HG03175 (cell line): ENCODE measurements at regions not wholly inside any gene's neighbourhood (a gene's known extent, or its start where the extent isn't known, plus 50 kb on each side); places are given as distances from the start of the nearest gene placed in this dataset.
"Not testable (repeated sequence)": the region's sequence is repeated elsewhere in the genome, so short reads cannot be mapped to it uniquely, and the experiment has no call there.

Experiments
- ATAC-seq: cut with Tn5 transposase; IDR thresholded peaks from one replicate; pipeline ENCODE4 v1.9.1; 2021; ENCODE audit warnings: mild to moderate bottlenecking, moderate library complexity; ENCODE audit not compliant: unreplicated experiment

DNA sequence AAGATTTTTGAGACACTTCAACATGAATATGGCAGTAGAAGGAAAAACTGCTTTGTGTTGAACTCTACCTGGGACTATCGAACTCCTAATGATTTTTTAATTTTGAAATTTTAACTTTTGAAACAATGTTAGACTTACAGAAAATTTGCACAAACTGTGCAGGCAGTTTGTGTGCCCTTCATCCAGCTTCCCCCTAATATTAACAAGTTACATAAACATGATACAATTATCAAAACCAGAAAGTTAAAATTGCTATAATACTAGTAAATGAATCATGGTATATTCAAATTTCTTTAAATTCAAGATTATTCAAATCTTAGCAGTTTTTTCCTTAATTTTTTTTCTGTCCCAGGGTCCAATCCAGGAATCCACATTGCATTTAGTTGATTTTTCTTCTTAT lies 278.9 kb downstream of the ADGRL2 start:
- no peak for ATAC-seq

DNA sequence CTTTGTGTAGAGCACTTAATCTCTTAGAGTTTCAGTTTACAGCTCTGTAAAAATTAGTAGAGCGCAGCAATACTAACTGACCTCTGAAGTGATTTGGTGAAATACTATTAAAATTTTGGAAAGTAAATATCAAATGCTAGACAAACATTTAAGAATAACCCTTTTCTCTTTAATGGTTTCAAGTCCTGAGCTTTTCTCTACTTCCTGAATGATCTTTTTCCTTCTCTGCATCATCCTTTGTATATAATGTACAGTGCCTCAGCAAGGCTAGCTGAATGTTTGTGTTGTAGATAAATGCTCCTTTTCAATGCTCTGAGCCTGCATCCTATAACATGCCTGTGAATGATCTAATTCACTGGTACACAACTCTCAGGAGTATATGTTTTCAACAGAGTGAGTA lies 272.9 kb downstream of the ADGRL2 start:
- ATAC-seq = no peak

DNA sequence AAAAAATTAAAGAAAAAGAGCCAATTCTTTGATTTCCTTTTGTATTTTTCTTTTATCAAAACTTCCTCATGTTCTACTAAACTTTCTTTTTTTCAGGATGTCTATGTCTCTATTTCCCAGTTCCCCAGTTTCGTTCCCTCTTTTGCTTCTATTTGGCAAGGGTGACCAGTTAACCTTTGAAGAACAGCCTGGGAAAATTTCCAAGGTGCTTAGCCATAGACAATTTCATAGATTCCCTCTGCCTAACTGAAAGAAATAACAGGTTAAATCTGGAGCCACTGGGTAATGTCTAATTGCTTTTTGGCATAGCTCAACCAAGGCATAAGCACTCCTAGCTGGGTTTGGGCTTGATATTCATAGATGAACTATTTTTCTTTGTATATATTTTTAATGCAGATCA lies 272.3 kb downstream of the ADGRL2 start:
- ATAC-seq = no peak

DNA sequence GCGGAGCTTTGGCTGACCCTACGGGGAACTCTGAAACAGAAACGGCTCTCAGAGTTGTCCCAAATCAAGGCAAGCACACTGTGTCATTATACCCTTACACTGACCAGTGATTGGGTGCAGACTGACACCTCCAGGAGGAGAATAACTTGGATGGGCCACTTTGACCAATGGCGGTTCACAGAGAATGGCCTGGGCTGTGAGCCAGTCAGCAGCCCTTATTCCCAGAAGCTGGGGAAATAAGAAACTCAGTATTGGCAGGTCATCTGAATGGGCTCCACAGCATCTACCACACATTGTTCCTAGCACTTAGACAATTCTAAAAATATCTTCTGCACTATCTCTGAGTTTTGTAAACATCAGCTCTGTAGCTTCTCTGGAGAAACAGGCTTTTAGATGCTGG lies 265.2 kb downstream of the ADGRL2 start:
- no peak for ATAC-seq

DNA sequence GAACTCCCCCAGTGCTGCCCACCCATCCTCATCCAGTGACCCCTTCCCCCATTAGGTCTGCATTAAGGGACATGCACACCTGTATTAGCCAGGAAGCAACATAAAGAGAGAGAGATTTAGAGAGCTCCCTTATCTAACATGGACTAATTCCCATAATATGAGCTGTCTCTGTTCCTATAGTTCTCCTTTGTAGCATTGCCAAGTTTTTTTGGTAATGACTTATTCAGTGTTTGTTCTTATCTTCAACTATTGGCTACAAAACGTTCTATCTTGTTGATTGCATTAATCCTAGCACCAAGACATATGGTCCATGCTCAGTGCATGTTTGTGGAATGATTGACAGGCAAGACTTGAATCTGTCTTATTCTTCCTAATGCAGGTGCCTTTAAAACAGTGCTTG lies 264.0 kb downstream of the ADGRL2 start:
- ATAC-seq = no peak

DNA sequence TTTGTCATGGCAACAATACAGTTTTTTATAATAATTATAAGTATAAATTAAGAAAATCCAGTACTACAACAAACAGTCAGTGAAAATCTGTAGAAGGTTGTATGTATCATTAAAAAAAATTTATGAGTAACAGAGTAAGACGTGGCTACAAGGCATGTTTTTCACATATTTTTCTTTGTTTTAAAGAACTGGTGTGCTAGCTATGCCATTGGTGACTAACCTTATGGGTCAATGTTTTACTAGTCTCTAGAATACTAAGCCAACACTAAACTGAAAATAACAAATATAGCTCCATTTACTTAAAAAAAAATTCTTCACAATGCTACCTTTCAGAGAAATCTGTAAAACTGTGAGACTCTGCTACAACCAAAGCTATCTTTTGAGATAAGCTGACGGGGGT lies 261.5 kb downstream of the ADGRL2 start:
- no peak for ATAC-seq

DNA sequence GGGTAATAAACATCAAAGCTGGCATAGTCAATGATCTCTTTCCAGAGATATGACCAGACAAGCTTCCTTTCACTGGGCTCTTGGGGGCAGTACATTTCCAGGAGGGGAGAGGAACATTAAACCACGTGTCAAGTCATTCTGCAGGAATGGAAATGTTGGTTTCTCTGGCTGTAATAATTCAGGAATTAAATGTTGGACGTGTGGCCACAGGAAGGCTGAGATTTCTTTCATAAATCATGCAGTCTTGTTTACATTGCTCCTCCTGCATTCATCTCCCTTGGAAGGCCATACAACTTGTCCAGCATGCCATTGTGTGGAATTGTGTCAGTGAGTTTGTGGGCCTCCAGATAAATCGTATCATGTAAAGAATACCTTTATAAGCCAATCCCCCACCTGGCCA lies 259.2 kb downstream of the ADGRL2 start:
- no peak for ATAC-seq

DNA sequence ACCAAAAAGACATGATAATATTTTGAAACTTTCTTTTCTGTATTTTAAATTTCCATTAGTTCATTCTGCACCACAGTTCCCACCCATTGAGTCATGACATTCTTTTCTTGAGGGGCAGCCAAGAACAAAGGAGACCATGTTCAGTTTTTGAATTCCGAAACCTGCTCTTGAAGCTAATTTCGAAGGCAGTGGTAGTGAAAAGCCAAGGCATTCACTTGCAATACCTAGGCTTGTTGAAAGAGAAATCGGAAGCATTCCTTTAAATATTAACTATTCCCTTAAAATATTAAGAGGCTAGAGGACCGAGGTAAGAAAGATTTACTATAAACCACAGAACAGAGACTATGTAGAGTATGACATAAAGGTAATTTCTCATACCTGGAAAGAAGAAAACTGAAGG lies 256.3 kb downstream of the ADGRL2 start:
- ATAC-seq = no peak

DNA sequence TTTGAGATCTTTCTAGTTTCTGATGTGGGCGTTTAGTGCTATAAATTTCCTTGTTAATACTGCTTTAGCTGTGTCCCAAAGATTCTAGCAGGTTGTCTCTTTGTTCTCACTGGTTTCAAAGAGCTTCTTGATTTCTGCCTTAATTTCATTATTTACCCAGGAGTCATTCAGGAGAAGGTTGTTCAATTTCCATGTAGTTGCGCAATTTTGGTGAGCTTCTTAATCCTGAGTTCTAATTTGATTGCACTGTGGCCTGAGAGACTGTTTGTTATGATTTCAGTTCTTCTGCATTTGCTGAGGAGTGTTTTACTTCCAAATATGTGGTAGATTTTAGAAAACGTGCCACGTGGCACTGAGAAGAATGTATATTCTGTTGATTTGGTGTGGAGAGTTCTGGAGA lies 254.6 kb downstream of the ADGRL2 start:
- not testable (repeated sequence) for ATAC-seq

DNA sequence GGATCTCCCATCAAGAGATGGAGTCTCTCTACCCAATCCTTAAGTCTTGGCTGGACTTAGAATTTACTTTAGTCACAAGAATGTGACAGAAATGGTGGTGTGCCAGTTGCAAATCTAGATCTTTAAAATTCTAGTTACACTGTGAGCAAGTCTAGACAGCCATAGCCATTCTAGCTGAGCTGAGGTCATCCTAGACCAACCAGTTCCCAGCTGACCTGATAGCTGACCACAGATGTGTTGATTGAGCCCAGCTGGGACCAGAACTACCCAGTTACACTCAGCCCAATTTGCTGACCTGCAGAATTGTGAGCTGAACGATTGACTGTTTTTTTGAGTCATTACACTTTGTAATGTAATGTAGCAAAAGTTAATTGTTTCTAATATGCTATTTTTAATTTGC lies 251.8 kb downstream of the ADGRL2 start:
- ATAC-seq = no peak

DNA sequence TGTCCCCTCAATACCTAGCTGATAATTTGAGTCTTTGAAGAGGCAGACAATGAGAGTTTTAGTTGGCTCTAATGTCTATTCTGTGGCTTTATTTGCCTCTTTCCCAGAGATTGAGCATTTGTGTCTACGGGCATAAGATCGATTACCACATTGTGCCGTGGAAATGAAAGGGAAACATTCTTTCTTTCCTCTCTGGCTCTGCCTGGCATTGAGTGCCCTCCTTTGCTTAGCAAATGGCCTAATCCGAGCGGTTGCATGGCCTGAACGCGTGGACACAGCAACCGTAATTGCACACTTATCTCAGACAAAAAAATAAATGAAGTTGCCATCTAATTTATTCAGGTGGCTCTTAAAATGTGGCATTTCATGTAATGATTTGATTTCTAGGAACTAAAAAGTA lies 247.9 kb downstream of the ADGRL2 start:
- ATAC-seq = no peak

DNA sequence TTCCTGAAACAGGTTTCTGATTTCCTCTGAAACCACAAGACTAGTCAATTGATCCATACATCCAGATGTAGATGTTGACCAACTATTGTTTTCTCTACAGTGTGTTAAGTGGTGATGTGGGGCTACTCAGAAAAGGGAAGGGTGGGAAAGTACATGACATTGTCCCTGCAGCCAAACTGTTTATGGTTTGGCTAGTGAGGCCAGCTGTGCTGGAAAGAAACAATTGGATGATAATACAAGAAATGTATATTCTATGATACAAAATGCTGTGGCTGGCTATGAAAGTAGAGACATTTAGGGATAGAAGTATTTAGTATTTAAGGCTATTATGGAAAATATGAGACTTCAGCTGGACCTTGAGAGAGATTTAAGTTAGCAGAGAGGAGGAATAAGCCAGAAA lies 244.5 kb downstream of the ADGRL2 start:
- no peak for ATAC-seq

DNA sequence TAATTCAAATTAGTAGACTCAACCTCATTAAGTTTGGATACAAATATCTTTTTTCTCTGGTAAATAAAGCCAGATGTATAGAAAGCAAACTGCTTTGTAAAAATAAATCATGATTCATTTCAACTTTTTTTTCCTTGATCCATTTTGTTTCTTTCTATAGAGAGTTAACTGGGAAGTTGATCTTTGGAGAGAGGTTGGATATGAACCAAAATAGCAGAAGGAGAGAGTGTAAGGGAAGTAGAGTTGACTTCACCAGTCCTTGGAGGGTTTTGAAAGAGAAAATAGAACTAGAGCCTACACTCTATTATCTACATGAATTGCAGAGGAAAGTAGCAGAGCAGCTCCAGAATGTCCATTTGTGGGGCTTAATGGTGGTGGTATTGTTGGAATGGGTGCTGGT lies 243.8 kb downstream of the ADGRL2 start:
- ATAC-seq = no peak

DNA sequence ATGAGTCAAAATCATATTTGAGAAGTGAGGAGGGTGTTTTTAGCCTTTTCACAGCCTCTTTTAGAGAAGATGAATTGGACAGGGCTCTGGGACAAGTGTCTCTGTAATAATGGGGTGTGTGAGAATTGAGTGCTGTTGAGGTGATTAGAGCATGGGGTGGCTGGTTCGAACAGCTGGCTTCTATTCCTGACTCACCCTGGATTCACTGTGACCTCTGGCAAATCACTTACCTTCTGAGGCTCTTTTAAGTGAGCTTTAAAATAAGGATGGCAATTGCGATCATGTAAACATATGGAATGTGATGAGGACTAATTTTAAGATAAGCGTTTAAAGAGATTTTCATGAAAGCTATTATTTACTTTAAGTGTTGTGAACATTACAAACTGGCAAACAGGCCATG lies 243.4 kb downstream of the ADGRL2 start:
- ATAC-seq = no peak

DNA sequence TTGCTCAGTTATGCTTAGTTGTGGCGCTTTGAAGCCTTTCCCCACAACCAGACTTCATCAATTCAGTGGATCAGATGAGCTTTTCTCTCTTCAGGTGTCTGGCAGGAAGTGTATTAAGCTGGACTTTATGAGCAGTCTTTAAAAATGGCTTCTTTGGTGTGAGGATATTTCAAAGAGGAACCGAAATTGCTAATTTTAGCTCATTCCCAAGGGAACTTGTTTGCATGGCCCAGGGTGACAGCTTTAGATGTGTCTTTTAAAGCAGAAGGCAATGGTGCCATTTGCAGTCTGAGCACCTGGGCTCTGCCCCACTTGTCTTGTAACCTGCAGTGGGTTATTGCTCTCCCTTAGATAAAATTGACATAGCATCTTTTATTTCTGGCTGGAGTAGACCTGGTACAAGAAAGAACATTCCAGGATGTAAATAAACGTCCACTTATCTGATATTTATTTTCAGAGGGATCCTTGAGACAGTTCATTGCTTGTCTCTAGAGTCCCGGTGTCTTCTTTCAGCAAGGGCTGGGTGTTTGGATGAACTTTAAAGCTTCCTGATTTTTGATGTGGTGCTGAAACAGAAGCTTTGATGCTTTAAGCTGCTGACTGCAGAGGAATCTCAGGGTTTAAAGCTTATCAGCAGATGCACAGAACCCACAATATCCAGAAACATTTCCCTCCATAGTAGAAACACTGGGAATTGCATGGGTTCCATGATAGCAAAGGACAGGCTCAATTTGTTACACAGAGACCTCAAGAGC lies 241.7 kb downstream of the ADGRL2 start:
- ATAC-seq = no peak
